Heart right ventricle (tissue), 16 donors: ENCODE measurements at regions not wholly inside any gene's neighbourhood (a gene's known extent, or its start where the extent isn't known, plus 50 kb on each side); places are given as distances from the start of the nearest gene placed in this dataset.

Source experiments
- ATAC-seq, 8 donors: fragments of 200-7000 bp; cut with Tn5 transposase; one replicate each; pipeline ENCODE4 v1.9.1; 2020; ENCODE audit warnings: mild to moderate bottlenecking in 8 of 8, moderate library complexity in 8 of 8, moderate number of reproducible peaks in 1 of 8
- DNase-seq, 2 donors: peaks; one replicate each; pipeline ENCODE4 v3.0.0-alpha.2; 2020
- H3K27ac ChIP-seq, 10 donors: fragments of 200-600 bp; sonication (generic) in 2 of 10; one replicate each; pipeline versions ENCODE4 v1.5.0 to v1.8.0; 2020 to 2022; ENCODE audit warnings: mild to moderate bottlenecking in 3 of 10
- H3K27me3 ChIP-seq, 7 donors: fragments of 200-600 bp; one replicate each; pipeline ENCODE4 v1.8.0; 2021 to 2022; ENCODE audit warnings: mild to moderate bottlenecking in 2 of 7
- H3K36me3 ChIP-seq, 9 donors: fragments of 200-600 bp; sonication (generic) in 1 of 9; one replicate each; pipeline versions ENCODE4 v1.5.0 to v1.8.0; 2020 to 2022; ENCODE audit warnings: mild to moderate bottlenecking in 2 of 9
- H3K4me1 ChIP-seq, 9 donors: fragments of 200-600 bp; sonication (generic) in 1 of 9; one replicate each; pipeline versions ENCODE4 v1.5.0 to v1.8.0; 2020 to 2022; ENCODE audit warnings: mild to moderate bottlenecking in 4 of 9
- H3K4me3 ChIP-seq, 10 donors: fragments of 200-600 bp; sonication (generic) in 2 of 10; one replicate each; pipeline versions ENCODE4 v1.5.0 to v1.8.0; 2020 to 2022; ENCODE audit warnings: mild to moderate bottlenecking in 7 of 10, moderate library complexity in 2 of 10
- H3K9me3 ChIP-seq, 11 donors: fragments of 200-600 bp in 10 of 11; sonication (generic) in 2 of 11; one replicate each; pipeline versions ENCODE4 v1.5.0 to v1.8.0; 2013 to 2022; ENCODE audit warnings: mild to moderate bottlenecking in 2 of 11, control low read depth in 1 of 11, moderate library complexity in 1 of 11
- WGBS, 2 donors: extraction: QIAGEN DNeasy Blood & Tissue Kit; methylation state at CpG; one replicate each; pipeline ENCODE4 v1.1.7; 2013; ENCODE audit warnings: inconsistent platforms in 1 of 2; 5-methylcytosine and 5-hydroxymethylcytosine counted together
- intact Hi-C, 10 donors: fragments of 100-400 bp; cut with DNase I; formaldehyde crosslinking; loops; one replicate each; pipeline versions ENCODE4 v1.11.1 to v1.14.2; 2022
- TF ChIP-seq, protein P1 (sequence below), 9 donors: fragments of 200-600 bp; sonication (generic) in 2 of 9; IDR thresholded peaks; one replicate each; pipeline versions ENCODE4 v1.5.0 to v1.8.0; 2021 to 2022; ENCODE audit warnings: antibody characterized with exemption in 9 of 9, mild to moderate bottlenecking in 5 of 9, moderate library complexity in 1 of 9
- donor health status: Arrhythmogenic right ventricular cardiomyopathy.
- donor health status: ischemic (EF 13 %, LVEDD 7.1; RV severe dilation, severe dysfunction).
- donor health status: healthy with polysubstance abuse.
- donor health status: DM: no; HTN: yes; CAD: no.
- donor health status: DM: no; HTN: no; CAD: no.
- donor health status: ischemic (EF 25% LVEDD 6.9; RV normal size, moderate dysfunction).
- donor health status: ischemic (EF 25% LVEDD 5.7; RV mildly dilated, moderate dysfunction).
- donor health status: healthy.
- donor health status: DM: yes; HTN: yes; CAD: no.
- donor health status: Ischemic cardiomyopathy.
- donor health status: ischemic (EF 35%, LVEDD 5.7; RV mildly dilated, moderate dysfunction).
- donor health status: nonischemic (EF 11% LVEDD 7.7; RV severe dilation, severe dysfunction).
- donor health status: DM: yes; HTN: yes; CAD: no.
- donor health status: PGD.
- donor health status: ischemic (EF 29% LVEDD 5.4; RV normal size, mild dysfunction).
- donor health status: nonischemic (EF 23%, LVEDD 6.1; RV moderate dilation, normal function).

DNA sequence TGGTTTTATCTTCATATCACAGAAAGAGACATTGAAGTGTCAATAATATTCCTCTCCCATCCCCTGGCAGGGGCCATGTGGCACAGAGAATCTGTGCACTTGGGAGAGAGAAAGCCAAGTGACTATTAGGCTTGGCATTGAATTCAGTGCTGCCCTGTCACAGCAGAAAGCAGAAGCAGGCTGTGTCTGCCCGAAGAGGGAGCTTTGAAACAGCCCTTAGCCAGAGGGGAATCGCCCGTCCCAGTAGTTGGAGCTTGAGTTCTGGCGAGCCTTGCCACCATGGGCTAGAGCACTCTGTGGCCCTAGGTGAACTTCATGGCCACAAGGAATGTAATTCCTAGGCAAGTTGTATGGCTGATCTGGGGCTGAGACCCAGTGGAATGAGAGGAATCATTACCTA lies 282.5 kb upstream of the PCDH10 start:
- TF ChIP-seq, protein P1, sequence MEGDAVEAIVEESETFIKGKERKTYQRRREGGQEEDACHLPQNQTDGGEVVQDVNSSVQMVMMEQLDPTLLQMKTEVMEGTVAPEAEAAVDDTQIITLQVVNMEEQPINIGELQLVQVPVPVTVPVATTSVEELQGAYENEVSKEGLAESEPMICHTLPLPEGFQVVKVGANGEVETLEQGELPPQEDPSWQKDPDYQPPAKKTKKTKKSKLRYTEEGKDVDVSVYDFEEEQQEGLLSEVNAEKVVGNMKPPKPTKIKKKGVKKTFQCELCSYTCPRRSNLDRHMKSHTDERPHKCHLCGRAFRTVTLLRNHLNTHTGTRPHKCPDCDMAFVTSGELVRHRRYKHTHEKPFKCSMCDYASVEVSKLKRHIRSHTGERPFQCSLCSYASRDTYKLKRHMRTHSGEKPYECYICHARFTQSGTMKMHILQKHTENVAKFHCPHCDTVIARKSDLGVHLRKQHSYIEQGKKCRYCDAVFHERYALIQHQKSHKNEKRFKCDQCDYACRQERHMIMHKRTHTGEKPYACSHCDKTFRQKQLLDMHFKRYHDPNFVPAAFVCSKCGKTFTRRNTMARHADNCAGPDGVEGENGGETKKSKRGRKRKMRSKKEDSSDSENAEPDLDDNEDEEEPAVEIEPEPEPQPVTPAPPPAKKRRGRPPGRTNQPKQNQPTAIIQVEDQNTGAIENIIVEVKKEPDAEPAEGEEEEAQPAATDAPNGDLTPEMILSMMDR (IDR thresholded peaks at IDR 0.05) = no peak
- Histone ChIP-seq H3K9me3 (peaks cover 0 to 15% (median 0%) of the 10 kb centered on the region in 11 donors), H3K27ac (no peak overlapping the region), H3K4me3 (no peak overlapping the region), H3K4me1 (no peaks in the 10 kb centered on the region), H3K27me3 (no peaks in the 10 kb centered on the region), H3K36me3 (no peaks in the 10 kb centered on the region)
- WGBS, 2 donors = 52 to 84% methylated on average over 4 of the region's 4 CpGs
- intact Hi-C loops = no loop called here
- DNase-seq (no peak), ATAC-seq (no peak)

DNA sequence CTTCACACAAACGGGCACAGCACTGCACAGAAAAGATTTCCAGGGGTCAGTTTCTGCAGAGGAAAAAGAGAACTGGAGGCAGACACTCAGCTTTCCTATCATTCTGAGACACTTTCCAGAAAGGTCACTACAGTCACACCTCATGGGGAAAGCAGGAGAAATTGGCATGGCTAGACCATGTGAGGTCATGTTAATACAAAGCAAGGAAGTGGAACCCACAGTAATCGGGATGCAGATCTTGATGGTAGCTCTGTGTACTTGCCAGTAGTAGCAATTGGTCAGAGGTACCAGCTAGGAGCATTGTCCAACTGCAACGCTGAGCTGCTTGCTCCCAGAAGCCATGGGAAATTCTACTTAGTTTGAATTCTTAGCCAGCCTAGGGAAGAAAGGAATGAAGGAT lies 255.3 kb upstream of the PCDH10 start:
- WGBS, 2 donors = 65 to 68% methylated on average over 3 of the region's 3 CpGs
- no peak for DNase-seq
- intact Hi-C loops = no loop called here

DNA sequence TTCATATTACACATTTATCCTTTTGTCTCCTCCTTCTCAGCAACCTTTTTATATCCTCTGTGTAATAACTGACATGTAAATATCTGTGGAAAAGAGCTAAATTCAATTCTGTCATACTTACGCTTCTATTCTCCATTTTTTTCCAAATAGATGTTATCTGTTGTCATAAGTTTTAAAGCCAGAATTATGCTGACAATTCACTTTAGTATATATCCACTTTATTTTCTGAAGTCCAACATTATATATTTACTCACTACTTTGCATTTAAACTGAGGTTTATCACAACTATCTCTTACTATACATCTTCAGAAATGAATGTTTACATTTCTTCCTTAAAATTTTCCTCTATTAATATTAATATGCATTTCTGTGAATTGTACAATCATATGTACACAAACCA lies 247.9 kb upstream of the PCDH10 start:
- no peak overlapping the region for H3K4me3 ChIP-seq
- no peak for ATAC-seq
- no peaks in the 10 kb centered on the region for H3K36me3 ChIP-seq
- TF ChIP-seq, protein P1 (IDR thresholded peaks at IDR 0.05) = no peak
- H3K4me1 ChIP-seq = no peaks in the 10 kb centered on the region
- intact Hi-C loops = no loop called here
- no peak for DNase-seq
- H3K27me3 ChIP-seq = no peaks in the 10 kb centered on the region
- WGBS, 2 donors = 84 to 86% methylated on average over 1 of the region's 1 CpG
- H3K27ac ChIP-seq = no peak overlapping the region
- peaks cover 0 to 9% (median 0%) of the 10 kb centered on the region in 11 donors for H3K9me3 ChIP-seq

More for the DNA sequence above, 255.3 kb upstream of the PCDH10 start:
- no peaks in the 10 kb centered on the region for H3K4me1 ChIP-seq
- no peaks in the 10 kb centered on the region for H3K36me3 ChIP-seq
- TF ChIP-seq, protein P1 (IDR thresholded peaks at IDR 0.05) = no peak
- H3K9me3 ChIP-seq = peaks cover 0 to 12% (median 0%) of the 10 kb centered on the region in 11 donors
- no peaks in the 10 kb centered on the region for H3K27me3 ChIP-seq
- no peak overlapping the region for H3K27ac ChIP-seq
- no peak overlapping the region for H3K4me3 ChIP-seq
- ATAC-seq = no peak

DNA sequence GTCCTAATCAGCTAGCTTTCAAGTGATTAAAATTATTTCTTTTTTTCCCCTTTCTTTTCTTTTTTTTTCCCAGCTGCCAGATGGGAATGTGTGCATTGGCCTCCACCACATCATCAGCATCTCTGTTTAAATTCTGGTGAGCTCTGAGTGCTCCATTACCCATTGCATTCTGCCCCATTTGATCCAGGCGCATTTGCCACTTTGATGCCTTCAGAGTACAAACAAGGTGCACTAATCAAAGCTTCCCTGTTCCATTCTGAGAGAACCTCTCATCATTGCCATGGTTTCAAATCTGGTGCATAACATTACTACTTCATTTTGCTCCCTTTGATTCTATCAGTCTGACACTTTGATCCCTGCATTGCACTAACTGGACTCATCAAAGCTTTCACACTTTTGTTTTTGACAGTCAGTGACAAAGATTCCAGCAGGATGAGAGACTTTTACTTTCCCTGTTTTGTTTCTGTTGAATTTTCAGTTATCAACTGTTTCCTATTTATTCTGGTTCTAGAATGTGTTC lies 238.8 kb upstream of the PCDH10 start:
- TF ChIP-seq, protein P1 (IDR thresholded peaks at IDR 0.05) = no peak
- peaks cover 0 to 8% (median 0%) of the 10 kb centered on the region in 11 donors for H3K9me3 ChIP-seq
- H3K27me3 ChIP-seq = no peaks in the 10 kb centered on the region
- H3K36me3 ChIP-seq = no peaks in the 10 kb centered on the region
- no peak overlapping the region for H3K4me3 ChIP-seq
- H3K4me1 ChIP-seq = no peaks in the 10 kb centered on the region
- ATAC-seq (no peak), DNase-seq (no peak)
- WGBS, 2 donors = 82 to 94% methylated on average over 1 of the region's 1 CpG
- intact Hi-C loops = no loop called here
- H3K27ac ChIP-seq = no peak overlapping the region
